K562 (cell line): ENCODE measurements at regions not wholly inside any gene's neighbourhood (a gene's known extent, or its start where the extent isn't known, plus 50 kb on each side); places are given as distances from the start of the nearest gene placed in this dataset.
A peak's percentile ranks its signal among the peaks of the same experiment; 100 is the strongest.

ENCODE experiments used
- ADNP ChIP-seq: fragments of 200-800 bp; sonication (Bioruptor generic); IDR thresholded peaks from 2 replicates; pipeline ENCODE4 v1.6.1; 2016; ENCODE audit warnings: missing genetic modification characterization, missing compliant biosample characterization
- ARID1B ChIP-seq: fragments of 450-650 bp; IDR thresholded peaks from 2 replicates; pipeline ENCODE4 v1.6.1; 2016; ENCODE audit warnings: antibody characterized with exemption, mild to moderate bottlenecking, inconsistent platforms
- BMI1 ChIP-seq: fragments of 150-350 bp; IDR thresholded peaks from 2 replicates; pipeline ENCODE4 v1.6.1; 2014; ENCODE audit warnings: low read length
- CHCHD3 ChIP-seq: fragments of 250-450 bp; sonication (Bioruptor Pico); IDR thresholded peaks from 2 replicates; pipeline ENCODE4 v2.1.2; 2022; ENCODE audit warnings: mild to moderate bottlenecking
- DACH1 ChIP-seq: fragments of 450-650 bp; IDR thresholded peaks from 2 replicates; pipeline ENCODE4 v1.6.1; 2018; ENCODE audit not compliant: partially characterized antibody
- E2F3 ChIP-seq: fragments of 250-450 bp; sonication (Bioruptor Pico); IDR thresholded peaks from 2 replicates; pipeline ENCODE4 v1.4.0; 2020; ENCODE audit warnings: mild to moderate bottlenecking
- HSF4 ChIP-seq: fragments of 250-450 bp; sonication (Bioruptor Pico); IDR thresholded peaks from 2 replicates; pipeline ENCODE4 v2.1.2; 2022; ENCODE audit warnings: mild to moderate bottlenecking, moderate library complexity, borderline replicate concordance
- JUNB ChIP-seq: fragments of 450-650 bp; formaldehyde crosslinking; conservative IDR thresholded peaks from 2 replicates; pipeline ENCODE4 v1.4.0; 2020; ENCODE audit warnings: mild to moderate bottlenecking
- MYNN ChIP-seq, 2 experiments: sonication (generic); formaldehyde crosslinking in 1 of 2; IDR thresholded peaks; 2 replicates each; pipeline versions ENCODE4 v1.5.0 to v1.6.1; 2016 to 2020; ENCODE audit warnings: antibody characterized with exemption in 1 of 2, missing genetic modification reagents in 1 of 2
- NEUROD1 ChIP-seq: fragments of 150-350 bp; IDR thresholded peaks from 2 replicates; pipeline ENCODE4 v1.6.1; 2014; ENCODE audit warnings: borderline replicate concordance, low read length, low read depth; ENCODE audit not compliant: partially characterized antibody
- NFE2L1 ChIP-seq: fragments of 450-650 bp; IDR thresholded peaks from 2 replicates; pipeline ENCODE4 v1.6.1; 2016; ENCODE audit warnings: missing genetic modification characterization, low read depth, mild to moderate bottlenecking, missing compliant biosample characterization, moderate library complexity, borderline replicate concordance
- NRF1 ChIP-seq, 2 experiments: fragments of 450-650 bp; IDR thresholded peaks in 1 of 2; conservative IDR thresholded peaks in 1 of 2; 2 replicates each; pipeline ENCODE4 v1.6.1; 2014; ENCODE audit warnings: mild to moderate bottlenecking in 2 of 2
- RCOR1 ChIP-seq, 2 experiments: IDR thresholded peaks; 2 replicates each; pipeline ENCODE4 v1.6.1; 2012; ENCODE audit warnings: low read depth in 2 of 2, low read length in 2 of 2, borderline replicate concordance in 1 of 2, improper control_type of control experiment in 1 of 2
- SMARCC2 ChIP-seq: fragments of 450-650 bp; IDR thresholded peaks from 2 replicates; pipeline ENCODE4 v1.6.1; 2017; ENCODE audit warnings: antibody characterized with exemption, moderate library complexity, mild to moderate bottlenecking, low read depth
- SNIP1 ChIP-seq: fragments of 450-650 bp; IDR thresholded peaks from 2 replicates; pipeline ENCODE4 v1.7.1; 2017; ENCODE audit warnings: low read depth, mild to moderate bottlenecking
- ZKSCAN1 ChIP-seq: fragments of 150-350 bp; IDR thresholded peaks from 2 replicates; pipeline ENCODE4 v1.6.1; 2016; ENCODE audit warnings: low read depth, low read length
- ZNF165 ChIP-seq: fragments of 250-450 bp; sonication (Bioruptor Pico); IDR thresholded peaks from 2 replicates; pipeline ENCODE4 v1.4.0; 2020; ENCODE audit warnings: borderline replicate concordance
- ZNF584 ChIP-seq: fragments of 200-800 bp; sonication (Bioruptor generic); IDR thresholded peaks from 2 replicates; pipeline ENCODE4 v1.6.1; 2016; ENCODE audit warnings: low read depth, mild to moderate bottlenecking, missing genetic modification characterization, missing compliant biosample characterization
- TF ChIP-seq, protein P1 (sequence below): fragments of 450-650 bp; IDR thresholded peaks from 2 replicates; pipeline ENCODE4 v1.6.1; 2014; ENCODE audit warnings: low read depth, mild to moderate bottlenecking, moderate library complexity, borderline replicate concordance
- TF ChIP-seq, protein P2 (sequence below), 2 experiments: fragments of 450-650 bp; formaldehyde crosslinking in 1 of 2; IDR thresholded peaks; 2 replicates each; pipeline versions ENCODE4 v1.4.0 to v1.6.1; 2014 to 2020; ENCODE audit warnings: mild to moderate bottlenecking in 2 of 2, borderline replicate concordance in 1 of 2, low read depth in 1 of 2

DNA sequence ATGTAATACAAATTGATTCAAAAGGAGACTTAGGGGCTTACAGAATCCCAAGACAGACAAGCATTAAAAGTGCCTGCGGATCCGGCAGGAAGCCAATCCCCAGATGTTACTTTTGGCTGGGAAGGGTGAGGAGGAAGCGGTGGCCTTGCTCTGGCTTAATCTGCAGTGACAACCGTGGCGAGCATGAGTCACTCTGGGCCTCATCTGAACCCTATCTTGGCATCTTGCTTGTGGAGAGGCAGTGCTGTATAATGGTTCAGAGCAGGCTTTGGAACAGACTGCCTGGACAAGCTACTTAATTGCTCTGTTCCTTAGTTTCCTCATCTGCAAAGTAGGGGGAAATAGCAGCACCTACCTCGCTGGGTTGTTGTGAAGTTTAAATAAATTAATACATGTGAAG is 74.1 kb downstream of the XCL2 start (continued):
- TF ChIP-seq, protein P1, sequence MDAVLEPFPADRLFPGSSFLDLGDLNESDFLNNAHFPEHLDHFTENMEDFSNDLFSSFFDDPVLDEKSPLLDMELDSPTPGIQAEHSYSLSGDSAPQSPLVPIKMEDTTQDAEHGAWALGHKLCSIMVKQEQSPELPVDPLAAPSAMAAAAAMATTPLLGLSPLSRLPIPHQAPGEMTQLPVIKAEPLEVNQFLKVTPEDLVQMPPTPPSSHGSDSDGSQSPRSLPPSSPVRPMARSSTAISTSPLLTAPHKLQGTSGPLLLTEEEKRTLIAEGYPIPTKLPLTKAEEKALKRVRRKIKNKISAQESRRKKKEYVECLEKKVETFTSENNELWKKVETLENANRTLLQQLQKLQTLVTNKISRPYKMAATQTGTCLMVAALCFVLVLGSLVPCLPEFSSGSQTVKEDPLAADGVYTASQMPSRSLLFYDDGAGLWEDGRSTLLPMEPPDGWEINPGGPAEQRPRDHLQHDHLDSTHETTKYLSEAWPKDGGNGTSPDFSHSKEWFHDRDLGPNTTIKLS: 0 out of 2 replicates have a peak, but pooled peaks have one; percentile 19
- TF ChIP-seq MYNN (IDR thresholded peaks at IDR 0.05) (peak; percentile 75; the same call in 1 of the 2 replicates), MYNN (CRISPR knock-in tag; IDR thresholded peaks at IDR 0.05) (no peak), CHCHD3 (CRISPR knock-in tag) (no peak), NEUROD1 (peak; percentile 90), DACH1 (peak; percentile 77), E2F3 (CRISPR knock-in tag) (no peak), ADNP (tag) (peak; percentile 69; the same call in 1 of the 2 replicates), JUNB (peak; percentile 90), NFE2L1 (tag) (peak; percentile 49), ZNF584 (CRISPR knock-in tag) (peak; percentile 43; the same call in 1 of the 2 replicates), BMI1 (no peak), HSF4 (CRISPR knock-in tag) (no peak), SNIP1 (no peak), ARID1B (peak; percentile 94), SMARCC2 (peak; percentile 88), NRF1 (conservative IDR thresholded peaks at IDR 0.05 in 1 of 2, IDR thresholded peaks at IDR 0.05 in 1 of 2) (peak; percentile 40 to 51; a peak in 2 of 4 replicates), ZKSCAN1 (0 out of 2 replicates have a peak, but pooled peaks have one; percentile 48), ZNF165 (no peak), RCOR1 (IDR thresholded peaks at IDR 0.05; ENCODE audit: borderline replicate concordance in 1 of 2, low read depth in 2 of 2, low read length in 2 of 2) (peak; percentile 24 to 93; a peak in 3 of 4 replicates)
- TF ChIP-seq, protein P2, sequence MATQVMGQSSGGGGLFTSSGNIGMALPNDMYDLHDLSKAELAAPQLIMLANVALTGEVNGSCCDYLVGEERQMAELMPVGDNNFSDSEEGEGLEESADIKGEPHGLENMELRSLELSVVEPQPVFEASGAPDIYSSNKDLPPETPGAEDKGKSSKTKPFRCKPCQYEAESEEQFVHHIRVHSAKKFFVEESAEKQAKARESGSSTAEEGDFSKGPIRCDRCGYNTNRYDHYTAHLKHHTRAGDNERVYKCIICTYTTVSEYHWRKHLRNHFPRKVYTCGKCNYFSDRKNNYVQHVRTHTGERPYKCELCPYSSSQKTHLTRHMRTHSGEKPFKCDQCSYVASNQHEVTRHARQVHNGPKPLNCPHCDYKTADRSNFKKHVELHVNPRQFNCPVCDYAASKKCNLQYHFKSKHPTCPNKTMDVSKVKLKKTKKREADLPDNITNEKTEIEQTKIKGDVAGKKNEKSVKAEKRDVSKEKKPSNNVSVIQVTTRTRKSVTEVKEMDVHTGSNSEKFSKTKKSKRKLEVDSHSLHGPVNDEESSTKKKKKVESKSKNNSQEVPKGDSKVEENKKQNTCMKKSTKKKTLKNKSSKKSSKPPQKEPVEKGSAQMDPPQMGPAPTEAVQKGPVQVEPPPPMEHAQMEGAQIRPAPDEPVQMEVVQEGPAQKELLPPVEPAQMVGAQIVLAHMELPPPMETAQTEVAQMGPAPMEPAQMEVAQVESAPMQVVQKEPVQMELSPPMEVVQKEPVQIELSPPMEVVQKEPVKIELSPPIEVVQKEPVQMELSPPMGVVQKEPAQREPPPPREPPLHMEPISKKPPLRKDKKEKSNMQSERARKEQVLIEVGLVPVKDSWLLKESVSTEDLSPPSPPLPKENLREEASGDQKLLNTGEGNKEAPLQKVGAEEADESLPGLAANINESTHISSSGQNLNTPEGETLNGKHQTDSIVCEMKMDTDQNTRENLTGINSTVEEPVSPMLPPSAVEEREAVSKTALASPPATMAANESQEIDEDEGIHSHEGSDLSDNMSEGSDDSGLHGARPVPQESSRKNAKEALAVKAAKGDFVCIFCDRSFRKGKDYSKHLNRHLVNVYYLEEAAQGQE (IDR thresholded peaks at IDR 0.05; ENCODE audit: borderline replicate concordance): 0 out of 2 replicates have a peak, but pooled peaks have one; percentile 31
- TF ChIP-seq, protein P2 (CRISPR knock-in tag; IDR thresholded peaks at IDR 0.05; ENCODE audit: low read depth): no peak
